K562 (cell line): ENCODE measurements at regions not wholly inside any gene's neighbourhood (a gene's known extent, or its start where the extent isn't known, plus 50 kb on each side); places are given as distances from the start of the nearest gene placed in this dataset.

Experiments
- ATAC-seq: fragments of 200-7000 bp; cut with Tn5 transposase; 3 replicates; pipeline ENCODE4 v1.9.1; 2020; ENCODE audit warnings: moderate library complexity
- BruUV-seq: library from RNA; stranded (reverse); fragments of 400-500 nt; replicated peaks from 2 replicates; lab custom pipeline; 2021; lab: Mats Ljungman, UMichigan
- CTCF ChIA-PET: fragments of 300-600 bp; formaldehyde crosslinking; extraction: SDS; loops from one replicate; lab custom pipeline; 2021; ENCODE audit warnings: low intra/inter-chr PET ratio; lab: Yijun Ruan, JAX
- POLR2A ChIA-PET: fragments of 300-600, 350-650 bp; sonication (Branson Sonifier 250); formaldehyde crosslinking; extraction: SDS; loops from one replicate; lab custom pipeline; 2021; ENCODE audit warnings: antibody characterized with exemption, inconsistent platforms; lab: Yijun Ruan, JAX
- DNase-seq, 4 experiments: peaks; one replicate each; pipeline versions ENCODE4 v3.0.0 to v3.0.0-alpha.2; 2011 to 2018; ENCODE audit warnings: low spot score in 3 of 4, mixed read lengths in 3 of 4; ENCODE audit errors: extremely low read depth in 1 of 4
- FAIRE-seq: peaks from 2 replicates; lab custom pipeline; 2011; peaks lifted over from hg19 to GRCh38; lab: Jason Lieb, UNC
- H2AFZ ChIP-seq: 2 replicates; pipeline ENCODE4 v1.6.0; 2011; ENCODE audit warnings: low read depth, low read length, control low read depth, inconsistent platforms
- H3K27ac ChIP-seq: fragments of 200-600 bp; 3 replicates; pipeline ENCODE4 v1.8.0; 2011; ENCODE audit warnings: low read depth, mild to moderate bottlenecking, control low read depth, inconsistent platforms, low read length, moderate library complexity, mixed read lengths; ENCODE audit errors: extremely low read depth
- H3K27me3 ChIP-seq, 2 experiments: fragments of 300-600 bp in 1 of 2; 2 replicates in 1 of 2; 3 replicates in 1 of 2; pipeline versions ENCODE4 v1.6.0 to v1.8.0; 2011; ENCODE audit warnings: inconsistent platforms in 2 of 2, low read length in 2 of 2, mild to moderate bottlenecking in 1 of 2, mixed read lengths in 1 of 2, moderate library complexity in 1 of 2; ENCODE audit not compliant: control insufficient read depth in 2 of 2, insufficient read depth in 2 of 2
- H3K36me3 ChIP-seq: fragments of 300-600 bp; 3 replicates; pipeline ENCODE4 v1.8.0; 2011; ENCODE audit warnings: mild to moderate bottlenecking, low read length, inconsistent platforms; ENCODE audit not compliant: control insufficient read depth, insufficient read depth
- H3K4me1 ChIP-seq, 2 experiments: fragments of 200-600 bp in 1 of 2; replicated peaks in 1 of 2; 2 replicates in 1 of 2; 3 replicates in 1 of 2; pipeline versions ENCODE4 v1.5.1 to v1.8.0; 2011; ENCODE audit warnings: inconsistent platforms in 2 of 2, low read length in 2 of 2, mild to moderate bottlenecking in 1 of 2, mixed read lengths in 1 of 2, moderate library complexity in 1 of 2; ENCODE audit not compliant: control insufficient read depth in 2 of 2, insufficient read depth in 2 of 2
- H3K4me2 ChIP-seq: 2 replicates; pipeline ENCODE4 v1.6.1; 2011; ENCODE audit warnings: low read length, control low read depth, inconsistent platforms, mixed read lengths; ENCODE audit not compliant: insufficient read depth
- H3K4me3 ChIP-seq: fragments of 200-600 bp; sonication (generic), shearing (Covaris generic); 2 replicates; pipeline ENCODE4 v1.5.1; 2016; ENCODE audit warnings: control low read depth, inconsistent platforms
- H3K79me2 ChIP-seq: fragments of 200-600 bp; 3 replicates; pipeline ENCODE4 v1.8.0; 2011; ENCODE audit warnings: low read length, inconsistent platforms; ENCODE audit not compliant: control insufficient read depth, insufficient read depth
- H3K9ac ChIP-seq, 2 experiments: 2 replicates each; pipeline versions ENCODE4 v1.6.0 to v1.6.1; 2011; ENCODE audit warnings: low read depth in 2 of 2, low read length in 2 of 2, control low read depth in 1 of 2, inconsistent platforms in 1 of 2, mild to moderate bottlenecking in 1 of 2, mixed read lengths in 1 of 2; ENCODE audit not compliant: insufficient read depth in 1 of 2
- H3K9me1 ChIP-seq: one replicate; pipeline ENCODE4 v1.6.0; 2011; ENCODE audit warnings: inconsistent platforms, mild to moderate bottlenecking, low read length, moderate library complexity; ENCODE audit not compliant: control insufficient read depth, insufficient read depth
- H3K9me3 ChIP-seq: replicated peaks from 2 replicates; pipeline ENCODE4 v1.5.1; 2011; ENCODE audit warnings: low read depth, low read length, inconsistent platforms; ENCODE audit not compliant: control insufficient read depth, insufficient read depth
- H4K20me1 ChIP-seq: replicated peaks from 2 replicates; pipeline ENCODE4 v1.6.1; 2011; ENCODE audit warnings: low read length, inconsistent platforms, mixed read lengths; ENCODE audit not compliant: control insufficient read depth, insufficient read depth
- ATF2 ChIP-seq: sonication (generic); formaldehyde crosslinking; IDR thresholded peaks from 2 replicates; pipeline ENCODE4 v1.8.1; 2022; ENCODE audit warnings: missing genetic modification reagents
- CREBBP ChIP-seq: IDR thresholded peaks from one replicate; pipeline ENCODE4 v1.6.1; 2012; ENCODE audit warnings: low read depth, mild to moderate bottlenecking, control low read depth, inconsistent platforms, low read length
- HNRNPH1 ChIP-seq: fragments of 200-400 bp; formaldehyde crosslinking; optimal IDR thresholded peaks from 2 replicates; pipeline ENCODE3; 2017; ENCODE audit warnings: low read depth, mild to moderate bottlenecking, low read length, moderate library complexity
- KAT2B ChIP-seq: IDR thresholded peaks from one replicate; pipeline ENCODE4 v1.6.1; 2012; ENCODE audit warnings: low read depth, mild to moderate bottlenecking, control low read depth, inconsistent platforms, low read length, moderate library complexity
- MCM7 ChIP-seq, 2 experiments: fragments of 450-650 bp; IDR thresholded peaks; 2 replicates each; pipeline ENCODE4 v1.6.1; 2016 to 2018
- NRF1 ChIP-seq, 2 experiments: fragments of 450-650 bp; IDR thresholded peaks in 1 of 2; conservative IDR thresholded peaks in 1 of 2; 2 replicates each; pipeline ENCODE4 v1.6.1; 2014; ENCODE audit warnings: mild to moderate bottlenecking in 2 of 2
- POLR2AphosphoS5 ChIP-seq: IDR thresholded peaks from 2 replicates; pipeline ENCODE4 v1.6.1; 2011; ENCODE audit warnings: mild to moderate bottlenecking, low read depth, low read length, moderate library complexity; ENCODE audit not compliant: control insufficient read depth, insufficient read depth
- ZBTB17 ChIP-seq: fragments of 450-650 bp; formaldehyde crosslinking; IDR thresholded peaks from 2 replicates; pipeline ENCODE4 v1.4.0; 2020; ENCODE audit warnings: mild to moderate bottlenecking
- ZFX ChIP-seq: sonication (generic); formaldehyde crosslinking; IDR thresholded peaks from 2 replicates; pipeline ENCODE4 v1.8.0; 2022; ENCODE audit warnings: mild to moderate bottlenecking, missing genetic modification reagents, moderate library complexity
- ZNF124 ChIP-seq: sonication (generic); formaldehyde crosslinking; IDR thresholded peaks from 2 replicates; pipeline ENCODE4 v1.8.1; 2022; ENCODE audit warnings: missing genetic modification reagents
- ZNF431 ChIP-seq: sonication (generic); formaldehyde crosslinking; IDR thresholded peaks from 2 replicates; pipeline ENCODE4 v1.8.0; 2022; ENCODE audit warnings: mild to moderate bottlenecking, missing genetic modification reagents
- WGBS: fragments of 100-300 bp; shearing (Covaris generic); methylation state at CpG from one replicate; pipeline ENCODE4 v1.1.6; 2016; ENCODE audit warnings: low coverage, mixed read lengths; ENCODE audit not compliant: insufficient coverage; ENCODE audit errors: missing lambda C conversion rate; 5-methylcytosine and 5-hydroxymethylcytosine counted together
- in situ Hi-C: fragments of 300-500 bp; cut with MboI; formaldehyde crosslinking; loops from 4 replicates; pipeline ENCODE4 v1.15.0; 2018; ENCODE audit warnings: inconsistent platforms, mixed read lengths
- intact Hi-C: fragments of 100-400 bp; cut with micrococcal nuclease; formaldehyde crosslinking; loops from 2 replicates; pipeline ENCODE4 v1.14.2; 2022

GRCh38 chr16:64196444-64196843, 925.4 kb downstream of the CDH11 start (continued):
- no peak for TF ChIP-seq CREBBP

- Histone ChIP-seq H4K20me1 (no peaks in the 10 kb centered on the region), H3K9ac (no peak overlapping the region), H3K79me2 (no peaks in the 10 kb centered on the region), H2AFZ (no peak overlapping the region), H3K27me3 (no peaks in the 10 kb centered on the region), H3K4me2 (no peak overlapping the region), H3K4me1 (no peaks in the 10 kb centered on the region), H3K9me3 (no peaks in the 10 kb centered on the region), H3K27ac (no peak overlapping the region), H3K36me3 (no peaks in the 10 kb centered on the region), H3K9me1 (no peaks in the 10 kb centered on the region), H3K4me3 (no peak overlapping the region)
- POLR2A ChIA-PET, result no interaction called here
- in situ Hi-C loops (no loop called here), intact Hi-C loops (no loop called here)
- no peak for FAIRE-seq
- no peak for DNase-seq
- TF ChIP-seq ZNF124 (no peak), HNRNPH1 (no peak), NRF1 (conservative IDR thresholded peaks at IDR 0.05 in 1 of 2, IDR thresholded peaks at IDR 0.05 in 1 of 2) (no peak), ATF2 (CRISPR knock-in tag) (no peak), ZBTB17 (CRISPR knock-in tag) (no peak), KAT2B (no peak), POLR2AphosphoS5 (no peak), MCM7 (IDR thresholded peaks at IDR 0.05) (no peak), ZFX (CRISPR knock-in tag) (no peak), ZNF431 (CRISPR knock-in tag) (no peak)
- ATAC-seq, result no peak
- no TSS peak for BruUV-seq
- CTCF ChIA-PET, result no interaction called here
- WGBS, result 4% methylated on average over 3 of the region's 3 CpGs
Measured at GRCh38 chr16:64185954-64186353, 935.9 kb downstream of the CDH11 start.
